Osteoblast (primary cell): ENCODE measurements at regions not wholly inside any gene's neighbourhood (a gene's known extent, or its start where the extent isn't known, plus 50 kb on each side); places are given as distances from the start of the nearest gene placed in this dataset.

Experiments
- DNase-seq: peaks from one replicate; pipeline ENCODE4 v3.0.0; 2011; ENCODE audit warnings: low spot score, mixed read lengths; ENCODE audit not compliant: insufficient read length; ENCODE audit errors: missing footprints
- H2AFZ ChIP-seq: 2 replicates; pipeline ENCODE4 v1.6.0; 2011; ENCODE audit warnings: mild to moderate bottlenecking, low read length
- H3K27ac ChIP-seq: 2 replicates; pipeline ENCODE4 v1.5.1; 2011; ENCODE audit warnings: mild to moderate bottlenecking, low read depth, low read length, moderate library complexity
- H3K27me3 ChIP-seq: 2 replicates; pipeline ENCODE4 v1.6.0; 2012; ENCODE audit warnings: mild to moderate bottlenecking, control low read depth, inconsistent platforms, low read length, moderate library complexity; ENCODE audit not compliant: insufficient read depth
- H3K36me3 ChIP-seq: 2 replicates; pipeline ENCODE4 v1.5.1; 2011; ENCODE audit warnings: mild to moderate bottlenecking, low read length, control low read depth, moderate library complexity; ENCODE audit not compliant: insufficient read depth
- H3K4me1 ChIP-seq: 2 replicates; pipeline ENCODE4 v1.5.1; 2011; ENCODE audit warnings: mild to moderate bottlenecking, low read length, control low read depth, moderate library complexity; ENCODE audit not compliant: insufficient read depth
- H3K4me2 ChIP-seq: 2 replicates; pipeline ENCODE4 v1.6.0; 2011; ENCODE audit warnings: mild to moderate bottlenecking, low read length; ENCODE audit not compliant: insufficient read depth
- H3K4me3 ChIP-seq: fragments of 200-600 bp; sonication (generic); 3 replicates; pipeline ENCODE4 v1.5.1; 2012; ENCODE audit warnings: mild to moderate bottlenecking, low read length, inconsistent platforms; ENCODE audit not compliant: insufficient read depth
- H3K79me2 ChIP-seq: 2 replicates; pipeline ENCODE4 v1.6.0; 2012; ENCODE audit warnings: mild to moderate bottlenecking, low read length, control low read depth, inconsistent platforms; ENCODE audit not compliant: insufficient read depth
- H3K9me3 ChIP-seq: 2 replicates; pipeline ENCODE4 v1.5.1; 2011; ENCODE audit warnings: low read depth, low read length, control low read depth
- H4K20me1 ChIP-seq: 2 replicates; pipeline ENCODE4 v1.6.0; 2012; ENCODE audit warnings: mild to moderate bottlenecking, low read length, control low read depth; ENCODE audit not compliant: insufficient read depth
- CTCF ChIP-seq: IDR thresholded peaks from 2 replicates; pipeline ENCODE4 v1.5.1; 2011; ENCODE audit warnings: mild to moderate bottlenecking, low read depth, low read length, moderate library complexity; ENCODE audit errors: extremely low read depth

- Histone ChIP-seq H4K20me1 (no peaks in the 10 kb centered on the region), H3K4me3 (no peak overlapping the region), H3K36me3 (no peaks in the 10 kb centered on the region), H3K4me2 (no peak overlapping the region), H2AFZ (no peak overlapping the region), H3K27me3 (peaks cover 32% of the 10 kb centered on the region), H3K79me2 (no peaks in the 10 kb centered on the region), H3K4me1 (peaks cover 6% of the 10 kb centered on the region), H3K27ac (no peak overlapping the region), H3K9me3 (no peaks in the 10 kb centered on the region)
- TF ChIP-seq CTCF: no peak
- no peak for DNase-seq
These were observed 166.4 kb upstream of the PROK2 start for GRCh38 chr3:71951361-71951760.

DNA sequence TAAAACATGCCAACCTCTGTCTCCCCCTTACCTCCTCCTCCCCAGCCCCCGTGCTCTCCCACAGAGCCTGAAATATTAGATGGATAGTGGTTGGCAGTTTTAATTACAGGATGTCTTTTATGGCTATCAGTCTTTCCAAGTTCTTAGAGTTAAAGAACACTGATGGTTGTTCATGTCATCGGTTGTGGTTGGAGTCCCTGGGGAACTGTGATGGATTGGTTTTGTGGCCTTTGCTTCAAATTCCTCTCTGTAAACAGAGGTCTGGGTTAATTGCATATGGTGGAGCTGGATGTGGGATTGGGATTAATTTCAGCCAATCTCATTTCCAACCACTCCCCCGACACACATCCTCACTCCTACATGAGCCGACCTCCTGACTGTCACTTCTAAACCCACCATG is 164.5 kb upstream of the PROK2 start:
- no peak for DNase-seq
- Histone ChIP-seq H3K27me3 (peaks cover 45% of the 10 kb centered on the region), H3K27ac (no peak overlapping the region), H3K9me3 (no peaks in the 10 kb centered on the region), H3K36me3 (no peaks in the 10 kb centered on the region), H4K20me1 (no peaks in the 10 kb centered on the region), H2AFZ (no peak overlapping the region), H3K4me2 (no peak overlapping the region), H3K4me1 (no peaks in the 10 kb centered on the region), H3K79me2 (no peaks in the 10 kb centered on the region), H3K4me3 (no peak overlapping the region)
- no peak for TF ChIP-seq CTCF

GRCh38 chr3:71944482-71945065 is 159.6 kb upstream of the PROK2 start:
- no peak for TF ChIP-seq CTCF
- Histone ChIP-seq H3K27me3 (peaks cover 49% of the 10 kb centered on the region), H2AFZ (no peak overlapping the region), H3K4me1 (no peaks in the 10 kb centered on the region), H3K4me2 (no peak overlapping the region), H3K27ac (no peak overlapping the region), H3K36me3 (no peaks in the 10 kb centered on the region), H3K9me3 (no peaks in the 10 kb centered on the region), H4K20me1 (no peaks in the 10 kb centered on the region), H3K79me2 (no peaks in the 10 kb centered on the region), H3K4me3 (no peak overlapping the region)
- no peak for DNase-seq

DNA sequence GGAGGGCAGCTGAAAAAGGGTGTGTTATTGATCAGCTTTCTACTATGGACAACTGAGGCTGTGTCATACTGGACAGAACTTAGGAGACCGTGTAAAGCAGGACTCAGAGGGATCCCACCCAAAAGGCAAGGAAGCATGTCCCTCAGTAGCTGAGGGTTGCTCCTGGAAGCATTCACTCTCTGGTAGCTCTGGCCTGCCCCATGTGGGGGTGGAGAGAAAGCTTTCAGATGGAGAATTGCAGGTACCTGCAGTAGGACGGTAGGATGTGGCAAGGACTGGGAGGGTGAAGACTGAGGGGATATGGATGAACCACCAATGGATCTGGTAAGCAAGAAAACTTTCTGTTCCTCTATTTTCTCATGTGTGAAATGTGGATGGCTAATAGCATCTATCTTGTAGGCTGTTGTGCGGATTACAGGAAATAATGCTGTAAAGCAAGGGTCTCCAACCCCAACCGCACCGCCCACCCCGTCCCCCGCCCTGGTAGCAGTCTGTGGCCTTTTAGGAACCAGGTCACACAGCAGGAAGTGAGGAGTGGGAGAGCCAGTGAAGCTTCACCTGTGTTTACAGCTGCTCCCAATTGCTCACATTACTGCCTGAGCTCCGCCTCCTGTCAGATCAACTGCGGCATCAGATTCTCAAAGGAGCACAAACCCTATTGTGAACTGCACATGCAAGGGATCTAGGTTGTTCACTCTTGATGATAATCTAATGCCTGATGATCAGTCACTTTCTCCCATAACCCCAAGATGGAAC is 157.7 kb upstream of the PROK2 start:
- peaks cover 35% of the 10 kb centered on the region for H3K27me3 ChIP-seq
- DNase-seq: no peak
- H3K4me3 ChIP-seq: no peak overlapping the region
- no peak overlapping the region for H3K4me2 ChIP-seq
- no peak overlapping the region for H3K27ac ChIP-seq
- H3K79me2 ChIP-seq: no peaks in the 10 kb centered on the region
- H3K4me1 ChIP-seq: no peaks in the 10 kb centered on the region
- H3K9me3 ChIP-seq: no peaks in the 10 kb centered on the region
- H2AFZ ChIP-seq: no peak overlapping the region
- no peaks in the 10 kb centered on the region for H4K20me1 ChIP-seq
- no peak for TF ChIP-seq CTCF
- H3K36me3 ChIP-seq: no peaks in the 10 kb centered on the region
